ENCODE measurements at regions not wholly inside any gene's neighbourhood (a gene's known extent, or its start where the extent isn't known, plus 50 kb on each side); places are given as distances from the start of the nearest gene placed in this dataset.

DNA sequence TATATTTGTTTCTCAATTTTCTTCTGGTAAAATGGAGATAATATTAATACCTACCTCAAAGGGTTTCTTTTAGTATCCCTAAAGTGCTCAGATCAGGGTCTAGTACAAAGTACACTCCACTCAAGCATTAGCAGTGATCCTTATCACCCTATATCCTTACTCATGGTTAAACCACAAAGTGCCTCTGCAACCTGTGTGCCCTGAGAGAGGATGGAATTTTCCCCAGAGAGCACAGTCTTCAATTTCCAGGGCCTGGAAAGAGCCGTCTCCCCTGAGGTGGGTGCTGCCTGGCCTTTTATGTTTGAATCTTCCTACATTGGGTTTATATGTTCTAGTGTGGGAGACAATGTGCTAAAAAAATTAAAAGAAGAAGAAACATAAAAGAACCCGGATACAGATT is 183.1 kb upstream of the FBXO33 start:
- TF ChIP-seq, protein P1, sequence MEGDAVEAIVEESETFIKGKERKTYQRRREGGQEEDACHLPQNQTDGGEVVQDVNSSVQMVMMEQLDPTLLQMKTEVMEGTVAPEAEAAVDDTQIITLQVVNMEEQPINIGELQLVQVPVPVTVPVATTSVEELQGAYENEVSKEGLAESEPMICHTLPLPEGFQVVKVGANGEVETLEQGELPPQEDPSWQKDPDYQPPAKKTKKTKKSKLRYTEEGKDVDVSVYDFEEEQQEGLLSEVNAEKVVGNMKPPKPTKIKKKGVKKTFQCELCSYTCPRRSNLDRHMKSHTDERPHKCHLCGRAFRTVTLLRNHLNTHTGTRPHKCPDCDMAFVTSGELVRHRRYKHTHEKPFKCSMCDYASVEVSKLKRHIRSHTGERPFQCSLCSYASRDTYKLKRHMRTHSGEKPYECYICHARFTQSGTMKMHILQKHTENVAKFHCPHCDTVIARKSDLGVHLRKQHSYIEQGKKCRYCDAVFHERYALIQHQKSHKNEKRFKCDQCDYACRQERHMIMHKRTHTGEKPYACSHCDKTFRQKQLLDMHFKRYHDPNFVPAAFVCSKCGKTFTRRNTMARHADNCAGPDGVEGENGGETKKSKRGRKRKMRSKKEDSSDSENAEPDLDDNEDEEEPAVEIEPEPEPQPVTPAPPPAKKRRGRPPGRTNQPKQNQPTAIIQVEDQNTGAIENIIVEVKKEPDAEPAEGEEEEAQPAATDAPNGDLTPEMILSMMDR (IDR thresholded peaks at IDR 0.05) = no peak
- TF ChIP-seq POLR2A (IDR thresholded peaks at IDR 0.05) (no peak), POLR2AphosphoS5 (IDR thresholded peaks at IDR 0.05) (no peak)

Data from stomach (tissue), 4 donors.